ENCODE measurements at regions not wholly inside any gene's neighbourhood (a gene's known extent, or its start where the extent isn't known, plus 50 kb on each side); places are given as distances from the start of the nearest gene placed in this dataset.
A peak's percentile ranks its signal among the peaks of the same experiment; 100 is the strongest.
"Not testable (repeated sequence)": the region's sequence is repeated elsewhere in the genome, so short reads cannot be mapped to it uniquely, and the experiment has no call there.

GRCh38 chr2:142332196-142332595 lies 201.4 kb upstream of the LRP1B start:
- no peak for DNase-seq (ENCODE audit: low spot score)

GRCh38 chr2:142330458-142330857 lies 199.6 kb upstream of the LRP1B start:
- no peak for DNase-seq (ENCODE audit: low spot score)

- DNase-seq (ENCODE audit: low spot score): no peak
Measured at GRCh38 chr2:142325870-142326269, 195.1 kb upstream of the LRP1B start.

GRCh38 chr2:142323206-142323605 lies 192.4 kb upstream of the LRP1B start:
- DNase-seq (ENCODE audit: low spot score): no peak

- no peak for DNase-seq (ENCODE audit: low spot score)
Measured at GRCh38 chr2:142321706-142322280, 191.0 kb upstream of the LRP1B start.

- no peak for DNase-seq (ENCODE audit: low spot score)
Measured at GRCh38 chr2:142320067-142320466, 189.3 kb upstream of the LRP1B start.

GRCh38 chr2:142316049-142316448 lies 185.2 kb upstream of the LRP1B start:
- DNase-seq (ENCODE audit: low spot score): no peak

GRCh38 chr2:142315346-142315745 lies 184.5 kb upstream of the LRP1B start:
- DNase-seq (ENCODE audit: low spot score): no peak

- no peak for DNase-seq (ENCODE audit: low spot score)
Measured at GRCh38 chr2:142314164-142314563, 183.3 kb upstream of the LRP1B start.

- DNase-seq (ENCODE audit: low spot score): no peak
Measured at GRCh38 chr2:142310530-142310929, 179.7 kb upstream of the LRP1B start.

GRCh38 chr2:142308744-142309143 lies 177.9 kb upstream of the LRP1B start:
- DNase-seq (ENCODE audit: low spot score): no peak

GRCh38 chr2:142307616-142308115 lies 176.8 kb upstream of the LRP1B start:
- DNase-seq (ENCODE audit: low spot score): no peak

GRCh38 chr2:142307086-142307485 lies 176.3 kb upstream of the LRP1B start:
- DNase-seq (ENCODE audit: low spot score): no peak

- DNase-seq (ENCODE audit: low spot score): no peak
Measured at GRCh38 chr2:142306131-142306530, 175.3 kb upstream of the LRP1B start.

GRCh38 chr2:142300517-142300916 lies 169.7 kb upstream of the LRP1B start:
- no peak for DNase-seq (ENCODE audit: low spot score)

GRCh38 chr2:142299021-142299420 lies 168.2 kb upstream of the LRP1B start:
- DNase-seq (ENCODE audit: low spot score): no peak

GRCh38 chr2:142294225-142294624 lies 163.4 kb upstream of the LRP1B start:
- DNase-seq (ENCODE audit: low spot score): no peak

GRCh38 chr2:142291969-142292368 lies 161.2 kb upstream of the LRP1B start:
- DNase-seq (ENCODE audit: low spot score): no peak

GRCh38 chr2:142290931-142291330 lies 160.1 kb upstream of the LRP1B start:
- DNase-seq (ENCODE audit: low spot score): no peak

- DNase-seq (ENCODE audit: low spot score): peak; percentile 46
Measured at GRCh38 chr2:142286618-142287017, 155.8 kb upstream of the LRP1B start.

GRCh38 chr2:142285480-142285879 lies 154.7 kb upstream of the LRP1B start:
- no peak for DNase-seq (ENCODE audit: low spot score)

GRCh38 chr2:142284336-142284735 lies 153.5 kb upstream of the LRP1B start:
- DNase-seq (ENCODE audit: low spot score): not testable (repeated sequence)

- no peak for DNase-seq (ENCODE audit: low spot score)
Measured at GRCh38 chr2:142280831-142281230, 150.0 kb upstream of the LRP1B start.

GRCh38 chr2:142270990-142271389 lies 140.2 kb upstream of the LRP1B start:
- DNase-seq (ENCODE audit: low spot score): no peak
